ENCODE measurements at regions not wholly inside any gene's neighbourhood (a gene's known extent, or its start where the extent isn't known, plus 50 kb on each side); places are given as distances from the start of the nearest gene placed in this dataset.

GRCh38 chr10:83819609-83820008 is 319.7 kb upstream of the GHITM start:
- TF ChIP-seq CTCF (conservative IDR thresholded peaks at IDR 0.05) (no peak), ZFX (IDR thresholded peaks at IDR 0.05) (no peak)

All from C4-2B (cell line).